ENCODE measurements at regions not wholly inside any gene's neighbourhood (a gene's known extent, or its start where the extent isn't known, plus 50 kb on each side); places are given as distances from the start of the nearest gene placed in this dataset.

- no peak for TF ChIP-seq POLR2A (IDR thresholded peaks at IDR 0.05)
- TF ChIP-seq, protein P1, sequence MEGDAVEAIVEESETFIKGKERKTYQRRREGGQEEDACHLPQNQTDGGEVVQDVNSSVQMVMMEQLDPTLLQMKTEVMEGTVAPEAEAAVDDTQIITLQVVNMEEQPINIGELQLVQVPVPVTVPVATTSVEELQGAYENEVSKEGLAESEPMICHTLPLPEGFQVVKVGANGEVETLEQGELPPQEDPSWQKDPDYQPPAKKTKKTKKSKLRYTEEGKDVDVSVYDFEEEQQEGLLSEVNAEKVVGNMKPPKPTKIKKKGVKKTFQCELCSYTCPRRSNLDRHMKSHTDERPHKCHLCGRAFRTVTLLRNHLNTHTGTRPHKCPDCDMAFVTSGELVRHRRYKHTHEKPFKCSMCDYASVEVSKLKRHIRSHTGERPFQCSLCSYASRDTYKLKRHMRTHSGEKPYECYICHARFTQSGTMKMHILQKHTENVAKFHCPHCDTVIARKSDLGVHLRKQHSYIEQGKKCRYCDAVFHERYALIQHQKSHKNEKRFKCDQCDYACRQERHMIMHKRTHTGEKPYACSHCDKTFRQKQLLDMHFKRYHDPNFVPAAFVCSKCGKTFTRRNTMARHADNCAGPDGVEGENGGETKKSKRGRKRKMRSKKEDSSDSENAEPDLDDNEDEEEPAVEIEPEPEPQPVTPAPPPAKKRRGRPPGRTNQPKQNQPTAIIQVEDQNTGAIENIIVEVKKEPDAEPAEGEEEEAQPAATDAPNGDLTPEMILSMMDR (IDR thresholded peaks at IDR 0.05): no peak
- ATAC-seq: no peak
Measured at GRCh38 chr6:104143757-104144156, 716.0 kb downstream of the HACE1 start.

GRCh38 chr6:104134876-104135275 lies 724.8 kb downstream of the HACE1 start:
- no peak for ATAC-seq
- intact Hi-C loops (cut with DNase I): no loop called here

More at GRCh38 chr6:104143757-104144156, 716.0 kb downstream of the HACE1 start:
- intact Hi-C loops (cut with DNase I): no loop called here
- no peaks in the 10 kb centered on the region for H3K9me3 ChIP-seq
- H3K27ac ChIP-seq: no peak overlapping the region
- H3K4me3 ChIP-seq: no peak overlapping the region
- WGBS (ENCODE audit: insufficient coverage, low coverage, low lambda C conversion rate, missing lambda C conversion rate): 74% methylated on average over 2 of the region's 3 CpGs
- DNase-seq: no peak
- no peaks in the 10 kb centered on the region for H3K4me1 ChIP-seq
- no peaks in the 10 kb centered on the region for H3K27me3 ChIP-seq
- no peaks in the 10 kb centered on the region for H3K36me3 ChIP-seq

GRCh38 chr6:104130343-104130742 lies 729.4 kb downstream of the HACE1 start:
- no peak for TF ChIP-seq POLR2A (IDR thresholded peaks at IDR 0.05)
- TF ChIP-seq, protein P1 (IDR thresholded peaks at IDR 0.05): no peak
- no peak for DNase-seq
- H3K9me3 ChIP-seq: no peaks in the 10 kb centered on the region
- H3K27ac ChIP-seq: no peak overlapping the region
- no peaks in the 10 kb centered on the region for H3K36me3 ChIP-seq
- no peaks in the 10 kb centered on the region for H3K27me3 ChIP-seq
- no peak overlapping the region for H3K4me3 ChIP-seq
- intact Hi-C loops (cut with DNase I): no loop called here
- no peaks in the 10 kb centered on the region for H3K4me1 ChIP-seq
- no peak for ATAC-seq

More at GRCh38 chr6:104134876-104135275, 724.8 kb downstream of the HACE1 start:
- H3K36me3 ChIP-seq: no peaks in the 10 kb centered on the region
- H3K27ac ChIP-seq: no peak overlapping the region
- WGBS (ENCODE audit: insufficient coverage, low coverage, low lambda C conversion rate, missing lambda C conversion rate): 57% methylated on average over 1 of the region's 1 CpG
- TF ChIP-seq POLR2A (IDR thresholded peaks at IDR 0.05): no peak
- TF ChIP-seq, protein P1 (IDR thresholded peaks at IDR 0.05): no peak
- no peaks in the 10 kb centered on the region for H3K9me3 ChIP-seq
- H3K4me3 ChIP-seq: no peak overlapping the region
- H3K4me1 ChIP-seq: no peaks in the 10 kb centered on the region
- H3K27me3 ChIP-seq: no peaks in the 10 kb centered on the region
- no peak for DNase-seq

DNA sequence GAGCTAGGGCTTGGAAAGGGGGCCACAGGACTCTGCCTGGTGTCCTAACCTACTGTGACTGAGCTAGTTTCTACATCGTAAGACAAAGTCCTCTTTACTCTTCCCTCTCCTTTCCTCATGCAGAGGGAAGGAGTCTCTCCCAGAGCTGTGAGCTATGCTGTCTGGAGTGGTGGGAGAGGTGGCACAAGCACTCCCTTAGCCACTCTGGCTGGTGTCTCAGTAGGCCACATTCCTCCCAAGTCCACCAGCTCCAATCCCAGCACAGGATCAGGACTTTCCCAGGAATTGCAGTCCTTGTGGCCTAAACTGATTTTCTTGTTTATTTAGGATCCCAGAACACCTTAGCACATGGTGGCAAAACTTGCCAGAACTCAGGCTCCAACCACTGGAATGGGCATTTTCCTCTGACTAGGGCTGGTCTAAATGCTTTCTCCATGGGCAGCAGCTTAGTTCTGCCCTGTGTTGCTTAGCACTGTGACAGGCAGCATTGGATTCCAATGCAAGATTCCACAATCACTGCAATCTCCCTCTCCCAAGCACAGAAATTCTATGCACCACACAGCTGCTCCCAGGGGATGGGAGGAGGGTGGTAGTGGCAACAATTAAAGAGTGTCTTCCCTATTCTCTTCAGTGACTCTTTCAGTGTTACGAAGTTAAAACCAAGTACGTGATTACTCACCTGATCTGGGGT lies 733.3 kb downstream of the HACE1 start:
- 86% methylated on average over 1 of the region's 3 CpGs for WGBS (ENCODE audit: insufficient coverage, low coverage, low lambda C conversion rate, missing lambda C conversion rate)
- H3K36me3 ChIP-seq: no peaks in the 10 kb centered on the region
- H3K4me3 ChIP-seq: no peak overlapping the region
- no peak for TF ChIP-seq POLR2A (IDR thresholded peaks at IDR 0.05)
- TF ChIP-seq, protein P1 (IDR thresholded peaks at IDR 0.05): no peak
- no peak for ATAC-seq
- H3K4me1 ChIP-seq: no peaks in the 10 kb centered on the region
- no peaks in the 10 kb centered on the region for H3K9me3 ChIP-seq
- H3K27ac ChIP-seq: no peak overlapping the region
- H3K27me3 ChIP-seq: no peaks in the 10 kb centered on the region
- intact Hi-C loops (cut with DNase I): no loop called here
- DNase-seq: no peak
